GM18511 (cell line): ENCODE measurements at regions not wholly inside any gene's neighbourhood (a gene's known extent, or its start where the extent isn't known, plus 50 kb on each side); places are given as distances from the start of the nearest gene placed in this dataset.
"Not testable (repeated sequence)": the region's sequence is repeated elsewhere in the genome, so short reads cannot be mapped to it uniquely, and the experiment has no call there.

Experiments used
- ATAC-seq: cut with Tn5 transposase; IDR thresholded peaks from one replicate; pipeline ENCODE4 v1.9.1; 2021; ENCODE audit warnings: mild to moderate bottlenecking, moderate library complexity; ENCODE audit not compliant: unreplicated experiment

- no peak for ATAC-seq
Observed at GRCh38 chr5:85533341-85534047, 1084.2 kb upstream of the COX7C start.

- ATAC-seq: no peak
Observed at GRCh38 chr5:85538362-85538761, 1079.4 kb upstream of the COX7C start.

GRCh38 chr5:85545129-85545528 is 1072.6 kb upstream of the COX7C start:
- no peak for ATAC-seq

- ATAC-seq: no peak
Observed at GRCh38 chr5:85549229-85549628, 1068.5 kb upstream of the COX7C start.

- no peak for ATAC-seq
Observed at GRCh38 chr5:85549836-85550599, 1067.7 kb upstream of the COX7C start.

GRCh38 chr5:85556464-85556863 is 1061.3 kb upstream of the COX7C start:
- no peak for ATAC-seq

GRCh38 chr5:85576666-85577065 is 1041.1 kb upstream of the COX7C start:
- ATAC-seq: no peak

GRCh38 chr5:85587806-85588205 is 1029.9 kb upstream of the COX7C start:
- not testable (repeated sequence) for ATAC-seq

GRCh38 chr5:85588268-85588667 is 1029.5 kb upstream of the COX7C start:
- not testable (repeated sequence) for ATAC-seq

GRCh38 chr5:85590764-85591163 is 1027.0 kb upstream of the COX7C start:
- ATAC-seq: no peak

- ATAC-seq: no peak
Observed at GRCh38 chr5:85591311-85591710, 1026.4 kb upstream of the COX7C start.

- ATAC-seq: no peak
Observed at GRCh38 chr5:85602843-85603242, 1014.9 kb upstream of the COX7C start.

GRCh38 chr5:85604378-85604777 is 1013.4 kb upstream of the COX7C start:
- no peak for ATAC-seq

GRCh38 chr5:85604786-85605185 is 1013.0 kb upstream of the COX7C start:
- ATAC-seq: no peak

GRCh38 chr5:85605381-85605780 is 1012.4 kb upstream of the COX7C start:
- no peak for ATAC-seq

GRCh38 chr5:85614489-85614888 is 1003.3 kb upstream of the COX7C start:
- ATAC-seq: no peak

GRCh38 chr5:85621668-85622067 is 996.1 kb upstream of the COX7C start:
- no peak for ATAC-seq

- ATAC-seq: no peak
Observed at GRCh38 chr5:85628153-85628552, 989.6 kb upstream of the COX7C start.

- not testable (repeated sequence) for ATAC-seq
Observed at GRCh38 chr5:85638495-85639125, 979.1 kb upstream of the COX7C start.

GRCh38 chr5:85646036-85646435 is 971.7 kb upstream of the COX7C start:
- ATAC-seq: no peak

GRCh38 chr5:85646641-85647040 is 971.1 kb upstream of the COX7C start:
- ATAC-seq: no peak
